A549 (cell line): ENCODE measurements at regions not wholly inside any gene's neighbourhood (a gene's known extent, or its start where the extent isn't known, plus 50 kb on each side); places are given as distances from the start of the nearest gene placed in this dataset.

Experiments
- CHD2 ChIP-seq: fragments of 150-350 bp; IDR thresholded peaks from 2 replicates; pipeline ENCODE4 v1.6.1; 2014; ENCODE audit warnings: low read length; ENCODE audit not compliant: partially characterized antibody
- EHMT2 ChIP-seq: fragments of 200-600 bp; sonication (generic); IDR thresholded peaks from 2 replicates; pipeline ENCODE4 v1.6.1; 2016; ENCODE audit warnings: antibody characterized with exemption, low read depth, mild to moderate bottlenecking, moderate library complexity
- EP300 ChIP-seq, 2 experiments: fragments of >200 bp; sonication (Bioruptor Twin); formaldehyde crosslinking; IDR thresholded peaks; 2 replicates in 1 of 2; 3 replicates in 1 of 2; pipeline ENCODE4 v1.6.1; 2016 to 2017
- FOSB ChIP-seq: fragments of 250-450 bp; sonication (Bioruptor Pico); IDR thresholded peaks from 2 replicates; pipeline ENCODE4 v1.5.0; 2020; ENCODE audit warnings: mild to moderate bottlenecking, moderate library complexity
- HOXA7 ChIP-seq: fragments of 250-450 bp; sonication (Bioruptor Pico); IDR thresholded peaks from 2 replicates; pipeline ENCODE4 v1.5.0; 2020; ENCODE audit warnings: mild to moderate bottlenecking, moderate library complexity
- MAFK ChIP-seq: fragments of 450-650 bp; IDR thresholded peaks from 2 replicates; pipeline ENCODE4 v1.6.1; 2014; ENCODE audit not compliant: partially characterized antibody
- MAZ ChIP-seq: fragments of 150-350 bp; IDR thresholded peaks from 2 replicates; pipeline ENCODE4 v1.6.1; 2014; ENCODE audit warnings: antibody characterized with exemption, low read depth, low read length, borderline replicate concordance
- MYC ChIP-seq: IDR thresholded peaks from 2 replicates; pipeline ENCODE4 v1.6.1; 2012; ENCODE audit warnings: mild to moderate bottlenecking, inconsistent platforms, low read length, improper control_type of control experiment, borderline replicate concordance
- POLR2A ChIP-seq: IDR thresholded peaks from 2 replicates; pipeline ENCODE4 v1.6.1; 2012; ENCODE audit warnings: mild to moderate bottlenecking, low read length
- RAD21 ChIP-seq, 2 experiments: fragments of >200 bp in 1 of 2; sonication (Bioruptor Twin) in 1 of 2; formaldehyde crosslinking in 1 of 2; IDR thresholded peaks in 1 of 2; conservative IDR thresholded peaks in 1 of 2; 2 replicates in 1 of 2; 3 replicates in 1 of 2; pipeline ENCODE4 v1.6.1; 2012 to 2018; ENCODE audit warnings: inconsistent platforms in 1 of 2
- SREBF2 ChIP-seq: fragments of 450-650 bp; IDR thresholded peaks from 2 replicates; pipeline ENCODE4 v1.6.1; 2014; ENCODE audit warnings: mild to moderate bottlenecking, moderate library complexity
- ZFP36 ChIP-seq: fragments of 450-650 bp; IDR thresholded peaks from 2 replicates; pipeline ENCODE4 v1.6.1; 2014; ENCODE audit warnings: borderline replicate concordance; ENCODE audit not compliant: partially characterized antibody
- TF ChIP-seq, protein P1 (sequence below): fragments of >200 bp; sonication (Bioruptor Twin); formaldehyde crosslinking; IDR thresholded peaks from 3 replicates; pipeline ENCODE4 v1.5.1; 2016
- TF ChIP-seq, protein P2 (sequence below): fragments of 250-450 bp; sonication (Bioruptor Pico); IDR thresholded peaks from 2 replicates; pipeline ENCODE4 v1.5.0; 2020; ENCODE audit warnings: low read depth, mild to moderate bottlenecking, moderate library complexity

DNA sequence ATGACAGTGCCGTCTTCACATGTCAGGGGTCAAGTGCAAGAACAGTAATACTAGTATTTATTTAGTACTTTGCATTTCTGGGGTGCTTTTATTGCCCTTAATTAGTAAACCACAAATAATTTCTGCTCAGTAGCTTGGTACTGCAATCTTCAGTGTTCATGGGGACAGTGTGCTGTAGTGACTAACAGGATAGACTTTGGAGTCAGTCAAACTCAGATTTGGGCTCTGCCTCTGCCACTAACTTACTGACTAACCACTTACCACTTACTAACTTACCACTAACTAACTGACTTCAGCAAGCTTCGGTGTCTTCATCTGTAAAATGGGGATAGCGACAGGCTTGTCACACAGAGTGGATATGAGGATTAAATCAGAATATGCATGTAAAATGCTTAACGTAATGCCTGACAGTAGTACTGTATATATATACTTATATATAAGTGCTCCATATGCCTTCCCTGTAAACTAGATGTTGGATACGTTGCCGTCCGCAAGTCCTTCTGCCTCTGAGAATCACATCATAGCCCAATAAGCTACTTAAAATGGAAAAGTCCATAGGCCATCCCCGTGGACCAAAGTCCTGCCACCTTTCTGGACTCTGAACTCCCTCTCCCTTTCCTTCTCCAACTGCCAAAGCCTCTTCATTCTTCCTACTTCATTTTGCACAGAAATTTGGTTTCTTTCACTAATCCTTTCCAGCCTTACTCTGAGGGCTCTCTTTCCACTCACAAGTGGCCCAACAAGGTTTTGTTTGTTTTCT is 158.1 kb downstream of the ZIC5 start:
- TF ChIP-seq, protein P1, sequence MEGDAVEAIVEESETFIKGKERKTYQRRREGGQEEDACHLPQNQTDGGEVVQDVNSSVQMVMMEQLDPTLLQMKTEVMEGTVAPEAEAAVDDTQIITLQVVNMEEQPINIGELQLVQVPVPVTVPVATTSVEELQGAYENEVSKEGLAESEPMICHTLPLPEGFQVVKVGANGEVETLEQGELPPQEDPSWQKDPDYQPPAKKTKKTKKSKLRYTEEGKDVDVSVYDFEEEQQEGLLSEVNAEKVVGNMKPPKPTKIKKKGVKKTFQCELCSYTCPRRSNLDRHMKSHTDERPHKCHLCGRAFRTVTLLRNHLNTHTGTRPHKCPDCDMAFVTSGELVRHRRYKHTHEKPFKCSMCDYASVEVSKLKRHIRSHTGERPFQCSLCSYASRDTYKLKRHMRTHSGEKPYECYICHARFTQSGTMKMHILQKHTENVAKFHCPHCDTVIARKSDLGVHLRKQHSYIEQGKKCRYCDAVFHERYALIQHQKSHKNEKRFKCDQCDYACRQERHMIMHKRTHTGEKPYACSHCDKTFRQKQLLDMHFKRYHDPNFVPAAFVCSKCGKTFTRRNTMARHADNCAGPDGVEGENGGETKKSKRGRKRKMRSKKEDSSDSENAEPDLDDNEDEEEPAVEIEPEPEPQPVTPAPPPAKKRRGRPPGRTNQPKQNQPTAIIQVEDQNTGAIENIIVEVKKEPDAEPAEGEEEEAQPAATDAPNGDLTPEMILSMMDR = no peak
- TF ChIP-seq HOXA7 = no peak
- TF ChIP-seq RAD21 (conservative IDR thresholded peaks at IDR 0.05 in 1 of 2, IDR thresholded peaks at IDR 0.05 in 1 of 2) = no peak
- TF ChIP-seq FOSB = no peak
- no peak for TF ChIP-seq MYC
- TF ChIP-seq, protein P2, sequence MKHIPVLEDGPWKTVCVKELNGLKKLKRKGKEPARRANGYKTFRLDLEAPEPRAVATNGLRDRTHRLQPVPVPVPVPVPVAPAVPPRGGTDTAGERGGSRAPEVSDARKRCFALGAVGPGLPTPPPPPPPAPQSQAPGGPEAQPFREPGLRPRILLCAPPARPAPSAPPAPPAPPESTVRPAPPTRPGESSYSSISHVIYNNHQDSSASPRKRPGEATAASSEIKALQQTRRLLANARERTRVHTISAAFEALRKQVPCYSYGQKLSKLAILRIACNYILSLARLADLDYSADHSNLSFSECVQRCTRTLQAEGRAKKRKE (CRISPR knock-in tag) = no peak
- TF ChIP-seq EHMT2 = no peak
- no peak for TF ChIP-seq POLR2A
- no peak for TF ChIP-seq ZFP36
- no peak for TF ChIP-seq EP300 (IDR thresholded peaks at IDR 0.05)
- TF ChIP-seq MAFK = no peak
- TF ChIP-seq SREBF2 = no peak
- no peak for TF ChIP-seq MAZ
- no peak for TF ChIP-seq CHD2
